ENCODE measurements at regions not wholly inside any gene's neighbourhood (a gene's known extent, or its start where the extent isn't known, plus 50 kb on each side); places are given as distances from the start of the nearest gene placed in this dataset.
"Not testable (repeated sequence)": the region's sequence is repeated elsewhere in the genome, so short reads cannot be mapped to it uniquely, and the experiment has no call there.

GRCh38 chr4:171516694-171517093 is 296.5 kb upstream of the GALNTL6 start:
- TF ChIP-seq PAX5 (IDR thresholded peaks at IDR 0.05; ENCODE audit: insufficient read depth, low read length, severe bottlenecking) (no peak), POU2F2 (IDR thresholded peaks at IDR 0.05; ENCODE audit: low read depth, low read length) (no peak), POLR2A (IDR thresholded peaks at IDR 0.05; ENCODE audit: low read depth, low read length) (no peak), TAF1 (IDR thresholded peaks at IDR 0.05; ENCODE audit: low read depth, low read length) (no peak), POLR2AphosphoS5 (IDR thresholded peaks at IDR 0.05; ENCODE audit: low read depth, low read length) (no peak), SPI1 (IDR thresholded peaks at IDR 0.05; ENCODE audit: low read depth, low read length) (no peak)
- FAIRE-seq (no peak), DNase-seq (ENCODE audit: insufficient read length, low spot score) (no peak)

DNA sequence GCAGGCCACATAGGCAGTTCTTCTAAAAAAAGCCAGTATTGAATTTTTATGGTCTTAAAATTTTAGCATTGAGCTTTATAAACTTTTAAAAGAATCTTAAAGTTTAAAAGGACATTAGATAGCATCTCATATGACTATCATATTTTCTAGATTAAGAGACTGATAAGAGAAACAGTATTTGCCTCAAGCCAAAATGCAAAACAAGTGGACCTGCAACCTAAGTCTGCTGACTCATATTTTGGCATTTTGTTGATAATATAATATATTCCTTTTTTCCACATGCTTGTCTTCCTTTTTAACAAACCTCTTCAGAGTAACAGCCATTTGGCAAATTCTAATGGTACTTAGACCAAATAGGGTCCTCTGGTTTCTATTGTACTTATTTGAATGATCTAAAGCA is 328.5 kb upstream of the GALNTL6 start:
- no peak for TF ChIP-seq PAX5 (IDR thresholded peaks at IDR 0.05; ENCODE audit: insufficient read depth, low read length, severe bottlenecking)
- TF ChIP-seq POU2F2 (IDR thresholded peaks at IDR 0.05; ENCODE audit: low read depth, low read length): no peak
- TF ChIP-seq POLR2AphosphoS5 (IDR thresholded peaks at IDR 0.05; ENCODE audit: low read depth, low read length): no peak
- no peak for TF ChIP-seq POLR2A (IDR thresholded peaks at IDR 0.05; ENCODE audit: low read depth, low read length)
- no peak for TF ChIP-seq SPI1 (IDR thresholded peaks at IDR 0.05; ENCODE audit: low read depth, low read length)
- no peak for TF ChIP-seq TAF1 (IDR thresholded peaks at IDR 0.05; ENCODE audit: low read depth, low read length)
- no peak for FAIRE-seq
- no peak for DNase-seq (ENCODE audit: insufficient read length, low spot score)

GRCh38 chr4:171478181-171478580 is 335.0 kb upstream of the GALNTL6 start:
- no peak for DNase-seq (ENCODE audit: insufficient read length, low spot score)
- FAIRE-seq: no peak
- TF ChIP-seq SPI1 (IDR thresholded peaks at IDR 0.05; ENCODE audit: low read depth, low read length) (no peak), POLR2A (IDR thresholded peaks at IDR 0.05; ENCODE audit: low read depth, low read length) (no peak), POLR2AphosphoS5 (IDR thresholded peaks at IDR 0.05; ENCODE audit: low read depth, low read length) (no peak), PAX5 (IDR thresholded peaks at IDR 0.05; ENCODE audit: insufficient read depth, low read length, severe bottlenecking) (no peak), TAF1 (IDR thresholded peaks at IDR 0.05; ENCODE audit: low read depth, low read length) (no peak), POU2F2 (IDR thresholded peaks at IDR 0.05; ENCODE audit: low read depth, low read length) (no peak)

GRCh38 chr4:171475111-171475510 is 338.1 kb upstream of the GALNTL6 start:
- not testable (repeated sequence) for FAIRE-seq; DNase-seq (ENCODE audit: insufficient read length, low spot score)

DNA sequence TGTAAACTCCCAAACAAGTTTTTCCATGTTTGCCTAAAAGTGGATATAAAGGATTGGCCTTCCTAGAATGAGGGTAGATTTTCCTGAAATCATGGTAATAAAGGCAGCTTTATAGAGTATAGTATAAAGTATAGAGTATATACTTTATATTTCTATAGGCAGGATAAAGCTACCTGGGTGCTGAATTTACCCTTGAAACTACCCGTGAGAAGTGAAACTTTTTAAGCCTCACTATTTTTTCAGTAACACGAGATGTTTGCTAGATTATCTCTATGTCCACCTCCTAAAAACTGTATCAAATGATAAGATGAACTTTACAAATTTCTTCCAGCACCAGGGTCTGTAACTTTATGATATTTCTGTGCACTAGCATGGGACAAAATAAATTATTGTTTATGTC is 340.0 kb upstream of the GALNTL6 start:
- no peak for DNase-seq (ENCODE audit: insufficient read length, low spot score)
- TF ChIP-seq SPI1 (IDR thresholded peaks at IDR 0.05; ENCODE audit: low read depth, low read length) (no peak), TAF1 (IDR thresholded peaks at IDR 0.05; ENCODE audit: low read depth, low read length) (no peak), PAX5 (IDR thresholded peaks at IDR 0.05; ENCODE audit: insufficient read depth, low read length, severe bottlenecking) (no peak), POLR2A (IDR thresholded peaks at IDR 0.05; ENCODE audit: low read depth, low read length) (no peak), POLR2AphosphoS5 (IDR thresholded peaks at IDR 0.05; ENCODE audit: low read depth, low read length) (no peak), POU2F2 (IDR thresholded peaks at IDR 0.05; ENCODE audit: low read depth, low read length) (no peak)
- FAIRE-seq: no peak

GRCh38 chr4:171472230-171472629 is 341.0 kb upstream of the GALNTL6 start:
- DNase-seq (ENCODE audit: insufficient read length, low spot score): no peak
- TF ChIP-seq TAF1 (IDR thresholded peaks at IDR 0.05; ENCODE audit: low read depth, low read length): no peak
- TF ChIP-seq POLR2AphosphoS5 (IDR thresholded peaks at IDR 0.05; ENCODE audit: low read depth, low read length): no peak
- no peak for TF ChIP-seq SPI1 (IDR thresholded peaks at IDR 0.05; ENCODE audit: low read depth, low read length)
- no peak for TF ChIP-seq PAX5 (IDR thresholded peaks at IDR 0.05; ENCODE audit: insufficient read depth, low read length, severe bottlenecking)
- no peak for TF ChIP-seq POLR2A (IDR thresholded peaks at IDR 0.05; ENCODE audit: low read depth, low read length)
- FAIRE-seq: no peak

- TF ChIP-seq POLR2A (IDR thresholded peaks at IDR 0.05; ENCODE audit: low read depth, low read length) (no peak), SPI1 (IDR thresholded peaks at IDR 0.05; ENCODE audit: low read depth, low read length) (no peak), TAF1 (IDR thresholded peaks at IDR 0.05; ENCODE audit: low read depth, low read length) (no peak), POLR2AphosphoS5 (IDR thresholded peaks at IDR 0.05; ENCODE audit: low read depth, low read length) (no peak), POU2F2 (IDR thresholded peaks at IDR 0.05; ENCODE audit: low read depth, low read length) (no peak), PAX5 (IDR thresholded peaks at IDR 0.05; ENCODE audit: insufficient read depth, low read length, severe bottlenecking) (no peak)
- no peak for DNase-seq (ENCODE audit: insufficient read length, low spot score)
- no peak for FAIRE-seq
These were observed 348.7 kb upstream of the GALNTL6 start for GRCh38 chr4:171464499-171464898.

DNA sequence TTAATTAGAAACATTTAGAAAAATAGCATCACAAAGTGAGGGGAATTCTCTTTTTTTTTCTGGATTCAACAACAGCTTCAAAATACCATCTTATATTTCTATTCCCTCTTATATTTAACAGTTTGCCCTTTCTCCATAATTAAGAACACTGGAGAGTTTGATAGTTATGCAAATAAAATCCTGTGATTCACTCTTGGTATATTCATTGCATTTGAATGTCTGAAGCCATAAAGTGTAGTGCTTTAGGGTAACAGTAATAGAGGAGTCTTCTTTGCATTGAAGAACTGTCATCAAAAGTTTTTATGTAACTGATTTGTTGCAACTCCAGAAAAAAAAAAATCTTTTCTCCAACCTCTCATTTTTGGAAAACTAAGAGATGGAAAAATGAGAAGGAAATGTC is 352.0 kb upstream of the GALNTL6 start:
- FAIRE-seq (no peak), DNase-seq (ENCODE audit: insufficient read length, low spot score) (no peak)
- TF ChIP-seq POLR2A (IDR thresholded peaks at IDR 0.05; ENCODE audit: low read depth, low read length): no peak
- TF ChIP-seq SPI1 (IDR thresholded peaks at IDR 0.05; ENCODE audit: low read depth, low read length): no peak
- no peak for TF ChIP-seq PAX5 (IDR thresholded peaks at IDR 0.05; ENCODE audit: insufficient read depth, low read length, severe bottlenecking)

DNA sequence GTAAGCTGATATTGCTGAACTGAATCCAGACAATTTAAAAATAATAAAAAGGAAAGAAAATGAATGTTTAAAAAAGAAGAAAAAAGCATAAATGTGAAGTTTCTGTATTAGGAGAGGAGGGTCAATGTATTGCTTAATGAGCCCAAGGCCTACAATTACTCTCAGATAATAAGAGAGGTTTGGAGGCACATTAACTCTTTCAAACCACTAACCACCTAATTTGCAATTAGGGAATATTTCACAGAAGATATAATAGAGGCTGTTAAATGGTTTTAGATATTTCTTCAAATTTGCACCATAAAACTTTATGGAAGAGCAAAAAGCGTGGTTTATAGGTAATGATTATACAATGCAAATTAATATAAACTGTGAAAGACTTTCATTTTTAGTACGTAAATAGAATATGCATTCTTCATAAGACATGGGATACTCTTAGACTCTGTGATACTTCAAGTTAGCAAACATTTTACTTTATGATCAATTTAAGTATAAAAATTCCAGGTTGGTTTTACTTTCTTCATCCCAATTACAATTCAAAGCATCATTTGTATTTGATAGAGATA is 364.2 kb upstream of the GALNTL6 start:
- FAIRE-seq: no peak
- DNase-seq (ENCODE audit: insufficient read length, low spot score): no peak
- TF ChIP-seq PAX5 (IDR thresholded peaks at IDR 0.05; ENCODE audit: insufficient read depth, low read length, severe bottlenecking) (no peak), POLR2A (IDR thresholded peaks at IDR 0.05; ENCODE audit: low read depth, low read length) (no peak), SPI1 (IDR thresholded peaks at IDR 0.05; ENCODE audit: low read depth, low read length) (no peak), POU2F2 (IDR thresholded peaks at IDR 0.05; ENCODE audit: low read depth, low read length) (no peak), POLR2AphosphoS5 (IDR thresholded peaks at IDR 0.05; ENCODE audit: low read depth, low read length) (no peak), TAF1 (IDR thresholded peaks at IDR 0.05; ENCODE audit: low read depth, low read length) (no peak)

DNA sequence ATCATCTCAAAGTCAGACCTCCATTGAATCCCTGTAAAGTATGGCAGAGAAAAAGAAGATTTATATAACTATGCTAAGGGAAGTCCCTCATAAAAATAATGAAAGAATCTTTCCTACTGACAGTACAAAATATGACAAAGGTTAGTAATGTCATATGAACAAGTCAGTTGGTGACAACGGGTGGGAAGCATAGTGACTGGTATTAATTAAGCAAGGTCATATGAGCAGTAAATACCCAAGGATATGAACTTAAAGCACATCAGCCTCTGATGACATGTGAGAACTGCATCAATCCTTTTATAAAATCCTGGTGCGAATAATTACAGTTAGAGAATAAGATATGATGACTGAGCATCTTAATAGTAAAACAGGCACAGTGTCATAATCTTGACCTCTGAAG is 364.8 kb upstream of the GALNTL6 start:
- DNase-seq (ENCODE audit: insufficient read length, low spot score): no peak
- FAIRE-seq: no peak
- TF ChIP-seq PAX5 (IDR thresholded peaks at IDR 0.05; ENCODE audit: insufficient read depth, low read length, severe bottlenecking) (no peak), POLR2A (IDR thresholded peaks at IDR 0.05; ENCODE audit: low read depth, low read length) (no peak), TAF1 (IDR thresholded peaks at IDR 0.05; ENCODE audit: low read depth, low read length) (no peak), POLR2AphosphoS5 (IDR thresholded peaks at IDR 0.05; ENCODE audit: low read depth, low read length) (no peak), POU2F2 (IDR thresholded peaks at IDR 0.05; ENCODE audit: low read depth, low read length) (no peak), SPI1 (IDR thresholded peaks at IDR 0.05; ENCODE audit: low read depth, low read length) (no peak)

All from GM12891 (cell line).